Astrocyte (in vitro differentiated cells and primary cell): ENCODE measurements at regions not wholly inside any gene's neighbourhood (a gene's known extent, or its start where the extent isn't known, plus 50 kb on each side); places are given as distances from the start of the nearest gene placed in this dataset.

ENCODE experiments used
- DNase-seq: peaks from one replicate; pipeline ENCODE4 v3.0.0-alpha.2; 2010; ENCODE audit warnings: low read depth
- FAIRE-seq: peaks from 2 replicates; lab custom pipeline; 2011; peaks lifted over from hg19 to GRCh38; lab: Jason Lieb, UNC
- H2AFZ ChIP-seq: 2 replicates; pipeline ENCODE4 v1.6.0; 2012; ENCODE audit warnings: low read depth, low read length, inconsistent platforms
- H3K27ac ChIP-seq: 2 replicates; pipeline ENCODE4 v1.5.1; 2011; ENCODE audit warnings: low read depth, low read length, inconsistent platforms
- H3K27me3 ChIP-seq: 2 replicates; pipeline ENCODE4 v1.6.0; 2011; ENCODE audit warnings: low read length, inconsistent platforms; ENCODE audit not compliant: insufficient read depth
- H3K36me3 ChIP-seq: 2 replicates; pipeline ENCODE4 v1.5.1; 2011; ENCODE audit warnings: low read length, inconsistent platforms; ENCODE audit not compliant: insufficient read depth
- H3K4me1 ChIP-seq: 2 replicates; pipeline ENCODE4 v1.5.1; 2011; ENCODE audit warnings: low read length, inconsistent platforms; ENCODE audit not compliant: insufficient read depth
- H3K4me2 ChIP-seq: 2 replicates; pipeline ENCODE4 v1.6.0; 2012; ENCODE audit warnings: low read length, inconsistent platforms
- H3K4me3 ChIP-seq: 2 replicates; pipeline ENCODE4 v1.5.1; 2011; ENCODE audit warnings: low read depth, mild to moderate bottlenecking, low read length, inconsistent platforms; ENCODE audit not compliant: insufficient read depth
- H3K79me2 ChIP-seq: 2 replicates; pipeline ENCODE4 v1.6.0; 2012; ENCODE audit warnings: mild to moderate bottlenecking, low read length, inconsistent platforms; ENCODE audit not compliant: insufficient read depth
- H3K9ac ChIP-seq: 2 replicates; pipeline ENCODE4 v1.6.0; 2012; ENCODE audit warnings: mild to moderate bottlenecking, low read length, inconsistent platforms
- H3K9me3 ChIP-seq: 2 replicates; pipeline ENCODE4 v1.5.1; 2012; ENCODE audit warnings: low read depth, mild to moderate bottlenecking, low read length, inconsistent platforms; ENCODE audit not compliant: insufficient read depth
- H4K20me1 ChIP-seq: 2 replicates; pipeline ENCODE4 v1.6.0; 2012; ENCODE audit warnings: low read length, inconsistent platforms; ENCODE audit not compliant: insufficient read depth
- H3K27ac Mint-ChIP-seq: one replicate; pipeline ENCODE4 v1.8.0; 2021; ENCODE audit warnings: mild to moderate bottlenecking, mixed read lengths; ENCODE audit not compliant: unreplicated experiment
- H3K27me3 Mint-ChIP-seq: one replicate; pipeline ENCODE4 v1.8.0; 2021; ENCODE audit warnings: low read depth, mixed read lengths; ENCODE audit not compliant: unreplicated experiment
- H3K36me3 Mint-ChIP-seq: one replicate; pipeline ENCODE4 v1.8.0; 2021; ENCODE audit warnings: low read depth, mixed read lengths; ENCODE audit not compliant: unreplicated experiment
- H3K4me1 Mint-ChIP-seq: one replicate; pipeline ENCODE4 v1.8.0; 2021; ENCODE audit warnings: low read depth, mixed read lengths; ENCODE audit not compliant: unreplicated experiment
- H3K4me3 Mint-ChIP-seq: one replicate; pipeline ENCODE4 v1.8.0; 2021; ENCODE audit warnings: mild to moderate bottlenecking, moderate library complexity, mixed read lengths; ENCODE audit not compliant: unreplicated experiment
- H3K9me3 Mint-ChIP-seq: one replicate; pipeline ENCODE4 v1.8.0; 2021; ENCODE audit warnings: mild to moderate bottlenecking, mixed read lengths; ENCODE audit not compliant: unreplicated experiment
- CTCF ChIP-seq: IDR thresholded peaks from 2 replicates; pipeline ENCODE4 v1.5.1; 2011; ENCODE audit warnings: low read depth, mild to moderate bottlenecking, inconsistent platforms, low read length, moderate library complexity; ENCODE audit not compliant: insufficient read depth
- EZH2 ChIP-seq: IDR thresholded peaks from 2 replicates; pipeline ENCODE4 v1.6.1; 2012; ENCODE audit warnings: mild to moderate bottlenecking, low read length, inconsistent platforms; ENCODE audit not compliant: insufficient read depth

DNA sequence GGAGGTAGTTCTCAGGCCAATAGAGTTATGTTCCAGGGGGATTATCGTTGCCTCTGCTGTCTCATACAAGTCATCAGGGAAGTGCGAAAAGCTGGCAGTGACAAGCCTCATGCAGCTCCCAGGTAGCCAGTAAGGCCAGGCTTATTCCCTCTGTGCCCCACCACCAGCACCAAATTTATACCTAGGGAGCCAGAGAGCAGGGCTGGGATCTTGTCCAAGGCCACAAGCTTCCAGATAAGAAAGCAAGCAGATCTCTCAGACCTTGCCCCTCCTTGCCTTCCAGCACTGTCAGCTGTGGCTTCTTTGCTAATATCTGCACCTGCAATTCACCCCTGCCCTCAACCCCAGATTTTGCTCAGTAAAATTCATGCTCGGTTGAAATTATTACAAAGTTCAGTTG, 206.3 kb upstream of the FAT3 start:
- H3K4me1 Mint-ChIP-seq = no peaks in the 10 kb centered on the region
- Histone ChIP-seq H4K20me1 (no peaks in the 10 kb centered on the region), H3K9ac (no peak overlapping the region), H3K79me2 (no peaks in the 10 kb centered on the region), H3K4me3 (no peak overlapping the region), H3K27ac (no peak overlapping the region), H3K9me3 (no peaks in the 10 kb centered on the region), H3K4me1 (no peaks in the 10 kb centered on the region), H3K4me2 (no peak overlapping the region), H2AFZ (no peak overlapping the region), H3K36me3 (no peaks in the 10 kb centered on the region), H3K27me3 (no peaks in the 10 kb centered on the region)
- no peaks in the 10 kb centered on the region for H3K27me3 Mint-ChIP-seq
- H3K27ac Mint-ChIP-seq = no peak overlapping the region
- no peaks in the 10 kb centered on the region for H3K36me3 Mint-ChIP-seq
- DNase-seq (no peak), FAIRE-seq (no peak)
- TF ChIP-seq EZH2 (no peak), CTCF (no peak)
- H3K9me3 Mint-ChIP-seq = peaks cover 3% of the 10 kb centered on the region
- H3K4me3 Mint-ChIP-seq = no peak overlapping the region

DNA sequence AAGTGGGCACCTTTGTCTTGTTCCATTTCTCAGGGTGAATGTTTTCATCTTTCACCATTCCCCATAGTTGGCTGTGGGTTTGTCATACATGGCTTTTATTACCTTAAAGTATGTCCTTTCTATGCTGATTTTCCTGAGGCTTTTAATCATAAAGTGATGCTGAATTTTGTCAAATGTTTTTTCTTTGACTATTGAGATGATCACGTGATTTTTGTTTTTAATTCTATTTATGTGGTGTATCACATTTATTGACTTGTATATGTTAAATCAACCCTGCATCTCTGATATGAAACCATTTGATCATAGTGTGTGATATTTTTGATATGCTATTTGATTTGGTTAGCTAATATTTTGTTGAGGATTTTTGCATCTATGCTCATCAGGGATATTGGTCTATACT, 216.4 kb upstream of the FAT3 start:
- Mint-ChIP-seq H3K27ac (no peak overlapping the region), H3K27me3 (peaks cover 2% of the 10 kb centered on the region), H3K4me3 (no peak overlapping the region), H3K36me3 (no peaks in the 10 kb centered on the region), H3K9me3 (peaks cover 2% of the 10 kb centered on the region), H3K4me1 (no peaks in the 10 kb centered on the region)
- Histone ChIP-seq H3K4me1 (no peaks in the 10 kb centered on the region), H3K4me2 (no peak overlapping the region), H3K9ac (no peak overlapping the region), H3K4me3 (no peak overlapping the region), H3K36me3 (no peaks in the 10 kb centered on the region), H3K79me2 (no peaks in the 10 kb centered on the region), H3K9me3 (no peaks in the 10 kb centered on the region), H3K27ac (no peak overlapping the region), H3K27me3 (no peaks in the 10 kb centered on the region), H2AFZ (no peak overlapping the region), H4K20me1 (no peaks in the 10 kb centered on the region)
- DNase-seq = no peak
- TF ChIP-seq EZH2 (no peak), CTCF (no peak)
- no peak for FAIRE-seq

DNA sequence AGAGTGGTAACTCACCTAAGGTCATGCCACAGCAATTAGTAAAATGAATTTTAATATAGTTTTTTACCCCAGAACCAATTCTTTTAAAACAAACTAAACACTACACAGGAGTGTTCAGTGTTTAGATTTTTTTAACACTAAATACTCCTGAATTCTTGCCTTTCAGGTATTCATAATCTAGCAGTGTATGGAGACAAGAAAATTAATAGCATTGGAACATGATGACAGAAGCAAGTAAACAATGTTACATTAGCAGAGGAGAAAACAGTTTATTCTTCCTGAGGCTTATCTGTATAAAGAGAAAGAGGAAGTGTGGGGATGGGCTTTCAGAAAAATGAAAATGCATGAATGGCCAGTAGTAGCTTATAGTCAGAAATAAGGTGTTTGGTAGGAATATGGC, 222.1 kb upstream of the FAT3 start:
- Histone ChIP-seq H3K9ac (no peak overlapping the region), H3K9me3 (no peaks in the 10 kb centered on the region), H2AFZ (no peak overlapping the region), H3K4me3 (no peak overlapping the region), H3K4me1 (no peaks in the 10 kb centered on the region), H3K27ac (no peak overlapping the region), H3K27me3 (no peaks in the 10 kb centered on the region), H3K36me3 (no peaks in the 10 kb centered on the region), H4K20me1 (no peaks in the 10 kb centered on the region), H3K79me2 (no peaks in the 10 kb centered on the region), H3K4me2 (no peak overlapping the region)
- H3K4me3 Mint-ChIP-seq = no peak overlapping the region
- peaks cover 2% of the 10 kb centered on the region for H3K27me3 Mint-ChIP-seq
- H3K27ac Mint-ChIP-seq = no peak overlapping the region
- TF ChIP-seq EZH2 = no peak
- no peak for TF ChIP-seq CTCF
- H3K9me3 Mint-ChIP-seq = no peaks in the 10 kb centered on the region
- FAIRE-seq = no peak
- DNase-seq = no peak
- no peaks in the 10 kb centered on the region for H3K4me1 Mint-ChIP-seq
- H3K36me3 Mint-ChIP-seq = no peaks in the 10 kb centered on the region
